Umbilical cord (tissue), 1 donor: ENCODE measurements at regions not wholly inside any gene's neighbourhood (a gene's known extent, or its start where the extent isn't known, plus 50 kb on each side); places are given as distances from the start of the nearest gene placed in this dataset.
A peak's percentile ranks its signal among the peaks of the same experiment; 100 is the strongest.
"Not testable (repeated sequence)": the region's sequence is repeated elsewhere in the genome, so short reads cannot be mapped to it uniquely, and the experiment has no call there.

Experiments used
- DNase-seq: peaks from one replicate; pipeline ENCODE4 v3.0.0-alpha.2; 2015; ENCODE audit warnings: low spot score

- DNase-seq: peak; percentile 17
Measured at GRCh38 chr12:105876396-105876927, 262.3 kb downstream of the NUAK1 start.

GRCh38 chr12:105878964-105879363, 259.8 kb downstream of the NUAK1 start:
- no peak for DNase-seq

GRCh38 chr12:105880824-105881388, 257.8 kb downstream of the NUAK1 start:
- DNase-seq: no peak

- peak; percentile 70 for DNase-seq
Measured at GRCh38 chr12:105882404-105882803, 256.4 kb downstream of the NUAK1 start.

GRCh38 chr12:105887131-105887530, 251.6 kb downstream of the NUAK1 start:
- DNase-seq: no peak

- DNase-seq: peak; percentile 4
Measured at GRCh38 chr12:105888696-105889095, 250.1 kb downstream of the NUAK1 start.

- no peak for DNase-seq
Measured at GRCh38 chr12:105892362-105892910, 246.3 kb downstream of the NUAK1 start.

- DNase-seq: not testable (repeated sequence)
Measured at GRCh38 chr12:105895197-105895832, 243.4 kb downstream of the NUAK1 start.

- DNase-seq: no peak
Measured at GRCh38 chr12:105897311-105897725, 241.4 kb downstream of the NUAK1 start.

- DNase-seq: not testable (repeated sequence)
Measured at GRCh38 chr12:105898271-105898670, 240.5 kb downstream of the NUAK1 start.

- DNase-seq: peak; percentile 20
Measured at GRCh38 chr12:105899589-105899988, 239.2 kb downstream of the NUAK1 start.

GRCh38 chr12:105906561-105906960, 232.2 kb downstream of the NUAK1 start:
- no peak for DNase-seq

GRCh38 chr12:105907982-105908381, 230.8 kb downstream of the NUAK1 start:
- no peak for DNase-seq

- no peak for DNase-seq
Measured at GRCh38 chr12:105910030-105910429, 228.7 kb downstream of the NUAK1 start.

GRCh38 chr12:105911966-105912365, 226.8 kb downstream of the NUAK1 start:
- no peak for DNase-seq

- DNase-seq: no peak
Measured at GRCh38 chr12:105912882-105913678, 225.7 kb downstream of the NUAK1 start.

- DNase-seq: no peak
Measured at GRCh38 chr12:105915997-105916759, 222.6 kb downstream of the NUAK1 start.

GRCh38 chr12:105916760-105917039, 222.1 kb downstream of the NUAK1 start:
- no peak for DNase-seq

- peak; percentile 90 for DNase-seq
Measured at GRCh38 chr12:105920161-105920684, 218.5 kb downstream of the NUAK1 start.

- no peak for DNase-seq
Measured at GRCh38 chr12:105921055-105921454, 217.7 kb downstream of the NUAK1 start.

GRCh38 chr12:105921872-105922669, 216.7 kb downstream of the NUAK1 start:
- no peak for DNase-seq
